Smooth muscle cell (in vitro differentiated cells): ENCODE measurements at regions not wholly inside any gene's neighbourhood (a gene's known extent, or its start where the extent isn't known, plus 50 kb on each side); places are given as distances from the start of the nearest gene placed in this dataset.
A peak's percentile ranks its signal among the peaks of the same experiment; 100 is the strongest.

ENCODE experiments used
- DNase-seq: peaks from one replicate; lab custom pipeline; 2025; ENCODE audit not compliant: unreplicated experiment; lab: John Stamatoyannopoulos, UW
- H2AFZ ChIP-seq: fragments of 200-600 bp; sonication (generic); 2 replicates; pipeline ENCODE4 v1.6.0; 2016; ENCODE audit warnings: antibody characterized with exemption, low read depth, mild to moderate bottlenecking
- H3F3A ChIP-seq: fragments of 200-600 bp; sonication (generic); 2 replicates; pipeline ENCODE4 v1.6.0; 2017; ENCODE audit warnings: antibody characterized with exemption, low read depth
- H3K27ac ChIP-seq: fragments of 200-600 bp; sonication (generic); 2 replicates; pipeline ENCODE4 v1.5.1; 2016; ENCODE audit warnings: low read depth, mild to moderate bottlenecking
- H3K27me3 ChIP-seq: fragments of 200-600 bp; sonication (generic); 2 replicates; pipeline ENCODE4 v1.6.1; 2016; ENCODE audit warnings: low read depth, mild to moderate bottlenecking
- H3K36me3 ChIP-seq: fragments of 200-600 bp; sonication (generic); 2 replicates; pipeline ENCODE4 v1.5.1; 2016; ENCODE audit warnings: low read depth
- H3K4me1 ChIP-seq: fragments of 200-600 bp; sonication (generic); 2 replicates; pipeline ENCODE4 v1.5.1; 2016; ENCODE audit warnings: low read depth
- H3K4me2 ChIP-seq: fragments of 200-600 bp; sonication (generic); 2 replicates; pipeline ENCODE4 v1.6.0; 2016; ENCODE audit warnings: mild to moderate bottlenecking
- H3K4me3 ChIP-seq: fragments of 200-600 bp; sonication (generic); 2 replicates; pipeline ENCODE4 v1.5.1; 2016; ENCODE audit warnings: mild to moderate bottlenecking
- H3K79me2 ChIP-seq: fragments of 200-600 bp; sonication (generic); 2 replicates; pipeline ENCODE4 v1.6.0; 2016; ENCODE audit warnings: low read depth, mild to moderate bottlenecking
- H3K9ac ChIP-seq: fragments of 200-600 bp; sonication (generic); 2 replicates; pipeline ENCODE4 v1.6.0; 2016; ENCODE audit warnings: low read depth
- H3K9me3 ChIP-seq: fragments of 200-600 bp; sonication (generic); replicated peaks from 2 replicates; pipeline ENCODE4 v1.5.1; 2016; ENCODE audit warnings: low read depth
- H4K20me1 ChIP-seq: fragments of 200-600 bp; sonication (generic); 2 replicates; pipeline ENCODE4 v1.6.0; 2016; ENCODE audit warnings: low read depth
- CTCF ChIP-seq: fragments of 200-600 bp; sonication (generic); IDR thresholded peaks from 2 replicates; pipeline ENCODE4 v1.5.1; 2017; ENCODE audit warnings: borderline replicate concordance, mild to moderate bottlenecking, antibody characterized with exemption; ENCODE audit not compliant: insufficient read depth, poor library complexity, severe bottlenecking
- WGBS: methylation state at CpG from one replicate; pipeline ENCODE4 v1.1.7; 2016; ENCODE audit warnings: low lambda C conversion rate; 5-methylcytosine and 5-hydroxymethylcytosine counted together

- H3K27me3 ChIP-seq = no peaks in the 10 kb centered on the region
- H3F3A ChIP-seq = peaks cover 7% of the 10 kb centered on the region
- no peaks in the 10 kb centered on the region for H3K79me2 ChIP-seq
- H3K4me1 ChIP-seq = peaks cover 9% of the 10 kb centered on the region
- H4K20me1 ChIP-seq = no peaks in the 10 kb centered on the region
- H3K9me3 ChIP-seq = no peaks in the 10 kb centered on the region
- no peak overlapping the region for H3K4me3 ChIP-seq
- peak overlapping the region; percentile 4 for H2AFZ ChIP-seq
- H3K36me3 ChIP-seq = no peaks in the 10 kb centered on the region
- peak overlapping the region; percentile 37 for H3K27ac ChIP-seq
- H3K4me2 ChIP-seq = no peak overlapping the region
- 74% methylated on average over 9 of the region's 9 CpGs for WGBS
- H3K9ac ChIP-seq = no peak overlapping the region
- no peak for DNase-seq
- no peak for TF ChIP-seq CTCF
These were observed 148.9 kb upstream of the RBPJ start for GRCh38 chr4:26171941-26172340.

- DNase-seq = no peak
These were observed 147.2 kb upstream of the RBPJ start for GRCh38 chr4:26173619-26174018.

GRCh38 chr4:26174027-26174426, 146.8 kb upstream of the RBPJ start:
- peaks cover 9% of the 10 kb centered on the region for H3K4me1 ChIP-seq
- H3K27me3 ChIP-seq = no peaks in the 10 kb centered on the region
- no peak for DNase-seq
- no peaks in the 10 kb centered on the region for H3K79me2 ChIP-seq
- TF ChIP-seq CTCF = no peak
- H3K4me3 ChIP-seq = no peak overlapping the region
- no peak overlapping the region for H3K4me2 ChIP-seq
- H3K9ac ChIP-seq = no peak overlapping the region
- H2AFZ ChIP-seq = no peak overlapping the region
- no peaks in the 10 kb centered on the region for H3K9me3 ChIP-seq
- no peak overlapping the region for H3K27ac ChIP-seq
- 63% methylated on average over 9 of the region's 9 CpGs for WGBS
- H3F3A ChIP-seq = peaks cover 7% of the 10 kb centered on the region
- no peaks in the 10 kb centered on the region for H4K20me1 ChIP-seq
- no peaks in the 10 kb centered on the region for H3K36me3 ChIP-seq

More at GRCh38 chr4:26173619-26174018, 147.2 kb upstream of the RBPJ start:
- H3K4me1 ChIP-seq = peaks cover 9% of the 10 kb centered on the region
- H4K20me1 ChIP-seq = no peaks in the 10 kb centered on the region
- no peak overlapping the region for H3K4me2 ChIP-seq
- peaks cover 7% of the 10 kb centered on the region for H3F3A ChIP-seq
- no peaks in the 10 kb centered on the region for H3K79me2 ChIP-seq
- H3K9ac ChIP-seq = no peak overlapping the region
- H2AFZ ChIP-seq = no peak overlapping the region
- H3K9me3 ChIP-seq = no peaks in the 10 kb centered on the region
- H3K36me3 ChIP-seq = no peaks in the 10 kb centered on the region
- H3K27me3 ChIP-seq = no peaks in the 10 kb centered on the region
- no peak for TF ChIP-seq CTCF
- H3K27ac ChIP-seq = no peak overlapping the region
- H3K4me3 ChIP-seq = no peak overlapping the region
- 84% methylated on average over 7 of the region's 7 CpGs for WGBS

GRCh38 chr4:26175006-26175786, 145.6 kb upstream of the RBPJ start:
- Histone ChIP-seq H3K27ac (peak overlapping the region; percentile 84), H3K4me1 (peaks cover 9% of the 10 kb centered on the region), H4K20me1 (no peaks in the 10 kb centered on the region), H3K4me3 (no peak overlapping the region), H2AFZ (no peak overlapping the region), H3K9ac (no peak overlapping the region), H3K36me3 (no peaks in the 10 kb centered on the region), H3K4me2 (no peak overlapping the region), H3F3A (peaks cover 7% of the 10 kb centered on the region), H3K79me2 (no peaks in the 10 kb centered on the region), H3K9me3 (no peaks in the 10 kb centered on the region), H3K27me3 (no peaks in the 10 kb centered on the region)
- WGBS = 91% methylated on average over 13 of the region's 13 CpGs
- no peak for DNase-seq
- no peak for TF ChIP-seq CTCF
